ENCODE measurements at regions not wholly inside any gene's neighbourhood (a gene's known extent, or its start where the extent isn't known, plus 50 kb on each side); places are given as distances from the start of the nearest gene placed in this dataset.

DNA sequence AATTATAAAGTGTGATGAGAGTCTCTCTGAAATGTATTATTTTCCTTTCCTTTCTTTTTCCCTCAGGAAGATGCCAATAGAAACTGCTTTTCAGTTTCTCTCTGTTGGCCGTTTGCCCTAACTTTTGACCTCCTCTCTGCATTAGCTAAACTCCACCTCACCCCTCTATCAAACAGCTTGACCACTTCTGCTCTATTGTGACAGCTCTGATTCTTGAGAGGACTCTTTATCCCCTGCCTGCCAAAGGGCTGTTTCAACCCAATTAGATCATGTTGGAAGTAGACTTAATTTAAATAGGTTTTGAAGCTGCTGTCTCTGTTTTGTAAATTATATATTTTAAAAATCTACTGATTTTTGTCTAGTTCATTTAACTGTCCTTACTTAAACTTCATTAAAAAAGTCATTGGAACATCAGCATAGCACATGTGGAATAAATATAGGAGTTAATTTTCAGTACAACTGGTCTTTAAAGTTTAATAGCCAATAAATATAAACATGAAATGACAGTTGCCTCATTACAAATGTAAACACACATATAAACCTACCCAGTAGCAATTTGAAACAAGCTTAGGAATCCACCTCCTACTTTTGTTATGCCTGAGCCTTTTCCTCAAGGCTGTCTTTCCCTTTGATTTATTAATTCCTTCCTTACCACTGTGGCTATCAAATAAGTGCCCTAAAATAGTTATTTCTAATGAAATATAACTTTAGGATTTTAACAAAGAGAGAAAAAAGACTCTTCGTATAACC is 152.0 kb downstream of the CHRM3 start:
- FAIRE-seq (no peak), DNase-seq (ENCODE audit: insufficient read length, low spot score) (no peak)

DNA sequence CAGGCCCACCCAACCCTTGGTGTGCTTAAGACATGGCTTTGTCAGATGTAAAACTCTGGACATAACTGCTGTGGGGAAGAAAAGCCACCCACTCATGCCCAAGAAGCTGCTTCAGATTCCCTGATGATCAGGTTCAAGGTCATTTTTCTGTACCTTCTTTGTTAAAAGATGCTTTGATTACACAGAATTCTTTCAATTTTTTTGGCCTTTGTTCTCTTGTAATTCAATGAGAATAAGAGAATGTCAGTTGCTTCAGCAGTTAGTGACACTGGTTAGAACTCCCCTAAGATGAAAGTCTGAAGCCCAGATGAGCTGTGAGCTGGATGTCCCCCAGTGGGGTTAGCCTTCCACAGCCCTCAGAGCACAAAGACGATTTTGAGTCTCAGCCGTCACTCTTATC is 152.7 kb downstream of the CHRM3 start:
- FAIRE-seq: no peak
- no peak for DNase-seq (ENCODE audit: insufficient read length, low spot score)

- DNase-seq (ENCODE audit: insufficient read length, low spot score): no peak
- FAIRE-seq: no peak
Observed at GRCh38 chr1:239539812-239540211, 153.4 kb downstream of the CHRM3 start.

- FAIRE-seq (no peak), DNase-seq (ENCODE audit: insufficient read length, low spot score) (no peak)
Observed at GRCh38 chr1:239543873-239544272, 157.5 kb downstream of the CHRM3 start.

- no peak for FAIRE-seq
- no peak for DNase-seq (ENCODE audit: insufficient read length, low spot score)
Observed at GRCh38 chr1:239545466-239545865, 159.1 kb downstream of the CHRM3 start.

DNA sequence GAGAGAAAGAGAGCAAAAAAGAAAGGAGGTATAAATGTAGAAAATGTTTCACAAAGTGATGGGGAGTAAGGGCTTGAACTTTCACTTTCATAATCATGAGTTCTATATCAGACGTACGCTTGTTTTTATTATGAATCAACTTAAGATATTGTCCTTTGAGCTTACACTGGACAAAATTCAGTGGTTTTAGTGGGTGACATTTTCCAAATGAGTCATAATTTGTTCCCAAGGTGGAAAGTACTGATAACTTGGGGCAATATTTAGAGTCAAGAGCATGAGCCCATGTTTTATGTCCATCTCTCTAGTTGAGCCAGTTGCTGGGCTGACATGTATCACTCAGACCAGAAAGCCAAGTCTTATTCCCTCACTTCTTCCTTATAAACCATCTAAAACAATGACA is 161.6 kb downstream of the CHRM3 start:
- FAIRE-seq: no peak
- DNase-seq (ENCODE audit: insufficient read length, low spot score): no peak

DNA sequence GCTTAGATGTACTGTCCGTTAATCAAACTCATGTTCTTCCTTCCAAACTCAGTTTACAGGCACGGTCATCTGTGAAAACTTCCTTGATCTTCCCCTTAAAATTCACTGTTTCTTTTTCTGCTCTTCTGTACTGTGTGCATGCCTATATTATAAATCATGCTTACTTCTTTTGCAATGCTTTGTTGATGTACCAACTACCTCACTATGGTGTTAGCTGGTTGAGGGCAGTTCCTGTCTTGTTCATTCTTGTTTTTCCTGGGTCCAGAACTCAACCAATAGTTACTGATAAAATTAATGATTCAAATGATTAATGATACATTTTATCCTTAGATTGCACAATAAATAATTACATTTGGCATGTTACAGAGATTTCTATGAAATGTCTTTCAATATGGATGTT is 163.8 kb downstream of the CHRM3 start:
- FAIRE-seq (no peak), DNase-seq (ENCODE audit: insufficient read length, low spot score) (no peak)

- FAIRE-seq: no peak
- no peak for DNase-seq (ENCODE audit: insufficient read length, low spot score)
Observed at GRCh38 chr1:239555350-239555749, 169.0 kb downstream of the CHRM3 start.

- FAIRE-seq: no peak
- DNase-seq (ENCODE audit: insufficient read length, low spot score): no peak
Observed at GRCh38 chr1:239558559-239558958, 172.2 kb downstream of the CHRM3 start.

DNA sequence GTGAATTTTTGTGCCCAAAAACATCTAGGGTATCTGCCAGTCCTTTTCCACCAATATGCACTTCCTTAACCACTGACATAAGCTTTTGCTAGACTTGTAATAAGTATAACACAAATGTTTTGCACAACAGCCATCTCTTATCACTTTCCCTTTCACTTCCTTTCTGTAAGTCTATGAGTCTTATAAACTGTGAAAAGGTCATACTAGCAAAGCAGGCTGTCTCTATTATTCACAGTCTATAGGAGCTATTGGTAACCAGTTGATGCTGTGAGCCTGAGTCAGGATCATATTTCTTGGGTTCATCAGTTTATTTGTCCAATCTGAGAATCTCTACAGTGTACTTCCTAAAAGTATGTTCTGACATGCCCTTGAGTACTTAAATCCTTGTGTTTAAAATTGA is 172.6 kb downstream of the CHRM3 start:
- no peak for DNase-seq (ENCODE audit: insufficient read length, low spot score)
- no peak for FAIRE-seq

DNA sequence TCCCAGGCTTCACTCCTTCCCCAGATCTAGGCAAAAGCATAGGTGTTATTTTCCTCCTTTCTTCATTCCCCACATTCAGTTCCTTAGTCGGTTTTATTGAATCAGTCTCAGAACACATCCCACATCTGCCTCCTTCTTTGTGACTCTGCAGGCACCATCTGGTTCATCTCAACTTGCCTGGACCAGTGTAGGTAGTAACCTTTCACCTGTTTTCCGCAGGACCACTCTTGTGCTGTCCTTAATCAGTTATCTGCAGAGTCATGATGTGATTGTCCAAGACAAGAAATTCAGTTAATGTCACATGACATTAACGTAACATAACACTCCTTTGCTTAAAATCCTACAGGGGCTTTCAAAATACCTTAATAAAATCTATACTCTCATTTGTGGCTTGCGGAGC is 174.6 kb downstream of the CHRM3 start:
- FAIRE-seq (no peak), DNase-seq (ENCODE audit: insufficient read length, low spot score) (no peak)

- no peak for DNase-seq (ENCODE audit: insufficient read length, low spot score)
- no peak for FAIRE-seq
Observed at GRCh38 chr1:239562095-239562494, 175.7 kb downstream of the CHRM3 start.

DNA sequence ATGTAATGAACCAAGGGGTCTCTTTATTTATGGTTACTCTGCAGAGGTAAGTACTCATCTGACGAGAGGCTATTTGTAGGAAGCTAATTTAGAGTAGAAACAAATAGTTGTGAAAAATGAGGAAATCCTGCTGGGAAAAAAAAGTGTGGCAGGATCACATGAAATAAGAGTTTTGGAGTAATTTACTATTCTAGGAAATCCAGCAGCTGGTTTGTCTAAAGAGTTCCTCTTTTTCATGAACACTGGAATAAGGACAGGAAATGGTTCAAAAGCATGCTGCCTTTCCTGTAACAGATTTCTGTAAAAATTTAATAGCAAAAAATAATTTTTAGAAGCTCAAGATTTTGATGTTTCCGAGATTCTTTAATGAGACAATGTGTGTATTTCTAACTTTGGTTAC is 177.3 kb downstream of the CHRM3 start:
- no peak for FAIRE-seq
- DNase-seq (ENCODE audit: insufficient read length, low spot score): no peak

DNA sequence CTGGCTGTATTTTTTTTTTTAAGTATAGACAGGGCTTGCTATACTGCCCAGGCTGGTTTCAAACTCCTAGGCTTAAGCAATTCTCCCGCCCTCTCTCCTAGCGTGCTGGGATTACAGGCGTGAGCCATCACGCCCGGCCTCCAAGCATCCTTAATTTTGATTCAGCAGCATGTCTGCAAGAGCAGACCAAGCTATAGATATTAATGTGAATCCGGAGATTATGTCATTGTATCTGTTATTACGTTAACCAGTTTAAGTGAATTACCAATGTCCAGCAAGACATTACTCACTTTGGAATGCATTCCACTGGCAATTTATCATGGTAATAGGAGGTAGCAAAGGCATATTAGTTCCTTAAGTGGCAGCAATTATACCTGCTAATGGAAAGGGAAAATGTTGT is 179.7 kb downstream of the CHRM3 start:
- FAIRE-seq (no peak), DNase-seq (ENCODE audit: insufficient read length, low spot score) (no peak)

GRCh38 chr1:239570878-239571277 is 184.5 kb downstream of the CHRM3 start:
- DNase-seq (ENCODE audit: insufficient read length, low spot score): no peak
- no peak for FAIRE-seq

DNA sequence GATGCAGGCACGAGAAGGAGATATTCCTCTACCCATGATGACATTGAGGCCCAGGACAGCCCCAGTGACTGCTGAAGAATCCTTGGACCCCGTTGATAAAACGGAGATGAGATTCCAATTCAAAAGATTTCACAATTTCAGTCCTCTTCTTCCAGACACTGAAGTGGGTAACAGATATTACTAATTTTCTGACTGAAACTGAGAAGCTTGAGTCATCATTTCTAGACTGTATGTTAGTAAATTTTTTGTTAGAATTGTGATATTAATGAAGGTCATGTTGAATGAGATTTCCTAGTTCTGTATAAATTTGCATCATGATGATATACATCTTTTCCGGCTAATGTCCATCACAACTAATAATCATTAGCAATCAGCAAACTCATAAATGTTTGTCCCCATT is 185.8 kb downstream of the CHRM3 start:
- DNase-seq (ENCODE audit: insufficient read length, low spot score) (no peak), FAIRE-seq (no peak)

- no peak for DNase-seq (ENCODE audit: insufficient read length, low spot score)
- no peak for FAIRE-seq
Observed at GRCh38 chr1:239574112-239574511, 187.7 kb downstream of the CHRM3 start.

DNA sequence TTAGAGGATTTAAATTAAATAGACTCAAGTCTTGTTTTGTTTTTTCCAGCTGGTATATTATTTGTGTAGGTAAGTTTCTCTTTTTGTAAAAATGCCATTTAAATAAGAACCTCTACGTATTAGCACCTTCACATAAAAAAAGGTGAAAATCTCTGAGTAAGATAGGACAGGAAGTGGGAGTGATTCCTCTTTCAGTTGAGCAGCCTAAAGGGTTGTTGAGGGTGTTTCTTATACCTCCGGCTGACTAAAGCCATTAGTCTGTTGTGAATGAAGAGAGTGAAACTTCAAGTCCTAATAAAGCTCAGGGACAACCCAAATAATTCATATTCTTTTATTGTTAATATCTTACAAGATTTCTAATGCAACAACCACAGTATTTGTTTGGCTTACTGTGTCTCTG is 188.7 kb downstream of the CHRM3 start:
- FAIRE-seq (no peak), DNase-seq (ENCODE audit: insufficient read length, low spot score) (no peak)

DNA sequence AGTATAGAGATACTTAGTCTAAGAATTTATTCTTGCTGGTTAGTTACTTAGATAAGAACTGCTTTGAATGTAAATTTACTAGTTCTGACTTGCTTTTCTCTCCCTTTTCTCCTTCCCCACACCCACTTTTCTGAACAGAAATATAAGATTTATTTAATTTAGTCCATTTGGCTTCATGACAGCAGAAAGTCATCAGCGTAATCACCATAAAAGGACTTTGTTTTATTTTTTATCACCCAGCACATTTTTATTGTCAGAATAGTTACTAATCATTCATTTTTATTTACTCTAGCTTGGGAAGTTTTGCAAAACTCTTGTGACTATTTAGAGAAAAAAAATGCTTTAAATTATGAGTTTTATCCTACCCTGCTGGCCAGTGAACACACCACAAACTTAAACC is 197.2 kb downstream of the CHRM3 start:
- DNase-seq (ENCODE audit: insufficient read length, low spot score) (no peak), FAIRE-seq (no peak)

DNA sequence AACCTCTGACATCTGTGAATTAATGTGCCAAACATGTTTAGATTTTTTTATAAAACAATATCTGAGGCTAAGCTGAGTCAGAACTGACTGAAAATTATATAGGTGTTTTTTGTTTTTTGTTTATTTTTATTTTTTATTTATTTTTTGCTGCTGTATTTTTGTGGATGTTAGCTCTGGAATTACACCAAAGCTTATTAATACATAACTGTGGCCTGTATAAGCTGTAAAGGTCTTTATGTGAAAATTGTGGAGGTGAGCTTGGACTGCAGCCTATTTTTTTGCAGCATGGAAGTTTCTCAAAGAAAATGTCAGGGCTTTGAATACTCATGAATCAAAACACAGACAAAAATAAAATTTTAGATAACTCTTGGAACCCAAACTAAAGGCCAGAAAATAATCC is 199.8 kb downstream of the CHRM3 start:
- no peak for FAIRE-seq
- no peak for DNase-seq (ENCODE audit: insufficient read length, low spot score)

DNA sequence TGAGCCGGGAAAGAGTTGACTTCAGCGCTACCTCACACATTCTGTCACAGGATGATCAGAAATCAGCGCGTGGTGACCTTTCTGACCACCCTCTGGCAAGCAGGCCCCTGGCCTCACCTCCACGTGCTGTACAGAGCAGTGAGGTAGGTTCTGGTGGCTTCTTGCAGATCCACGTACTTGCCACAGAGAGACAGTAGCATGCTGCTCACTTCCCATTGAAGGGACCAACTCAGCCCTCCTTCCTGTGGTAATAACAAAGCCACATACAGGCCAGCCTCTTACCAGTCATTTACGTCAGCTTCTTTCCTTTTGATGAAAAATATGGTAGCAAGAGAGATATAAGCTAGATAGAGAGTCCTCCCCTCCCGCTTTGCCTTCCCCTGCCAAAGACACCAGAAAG is 200.7 kb downstream of the CHRM3 start:
- FAIRE-seq (no peak), DNase-seq (ENCODE audit: insufficient read length, low spot score) (no peak)

- DNase-seq (ENCODE audit: insufficient read length, low spot score) (no peak), FAIRE-seq (no peak)
Observed at GRCh38 chr1:239587574-239588369, 201.4 kb downstream of the CHRM3 start.
